ENCODE measurements at regions not wholly inside any gene's neighbourhood (a gene's known extent, or its start where the extent isn't known, plus 50 kb on each side); places are given as distances from the start of the nearest gene placed in this dataset.

GRCh38 chr17:36825951-36826350 lies 111.3 kb upstream of the LHX1 start:
- no peaks in the 10 kb centered on the region for H3K27me3 ChIP-seq (ENCODE audit: insufficient read depth, low read depth, severe bottlenecking)
- no peak overlapping the region for H3K27ac ChIP-seq
- TF ChIP-seq CTCF (IDR thresholded peaks at IDR 0.05; ENCODE audit: low read depth, low read length), result no peak

GRCh38 chr17:36827081-36827480 lies 110.2 kb upstream of the LHX1 start:
- Histone ChIP-seq H3K27me3 (ENCODE audit: insufficient read depth, low read depth, severe bottlenecking) (no peaks in the 10 kb centered on the region), H3K27ac (no peak overlapping the region), H3K36me3 (no peaks in the 10 kb centered on the region), H3K9me3 (ENCODE audit: severe bottlenecking) (no peaks in the 10 kb centered on the region), H3K4me3 (ENCODE audit: low read depth, low read length) (no peak overlapping the region)
- no peak for TF ChIP-seq CTCF (IDR thresholded peaks at IDR 0.05; ENCODE audit: low read depth, low read length)
- DNase-seq, result no peak

More at GRCh38 chr17:36825951-36826350, 111.3 kb upstream of the LHX1 start:
- no peak for DNase-seq
- Histone ChIP-seq H3K9me3 (ENCODE audit: severe bottlenecking) (no peaks in the 10 kb centered on the region), H3K4me3 (ENCODE audit: low read depth, low read length) (no peak overlapping the region), H3K36me3 (no peaks in the 10 kb centered on the region)

- H3K4me3 ChIP-seq (ENCODE audit: low read depth, low read length), result no peak overlapping the region
- no peak for DNase-seq
- no peaks in the 10 kb centered on the region for H3K27me3 ChIP-seq (ENCODE audit: insufficient read depth, low read depth, severe bottlenecking)
- no peak for TF ChIP-seq CTCF (IDR thresholded peaks at IDR 0.05; ENCODE audit: low read depth, low read length)
- no peaks in the 10 kb centered on the region for H3K36me3 ChIP-seq
- H3K27ac ChIP-seq, result no peak overlapping the region
- no peaks in the 10 kb centered on the region for H3K9me3 ChIP-seq (ENCODE audit: severe bottlenecking)
Observed at GRCh38 chr17:36829676-36830075, 107.6 kb upstream of the LHX1 start.

GRCh38 chr17:36833279-36833678 lies 104.0 kb upstream of the LHX1 start:
- Histone ChIP-seq H3K9me3 (ENCODE audit: severe bottlenecking) (no peaks in the 10 kb centered on the region), H3K27me3 (ENCODE audit: insufficient read depth, low read depth, severe bottlenecking) (no peaks in the 10 kb centered on the region), H3K27ac (no peak overlapping the region), H3K4me3 (ENCODE audit: low read depth, low read length) (no peak overlapping the region), H3K36me3 (no peaks in the 10 kb centered on the region)
- no peak for TF ChIP-seq CTCF (IDR thresholded peaks at IDR 0.05; ENCODE audit: low read depth, low read length)
- DNase-seq, result no peak

GRCh38 chr17:36835036-36835435 lies 102.2 kb upstream of the LHX1 start:
- Histone ChIP-seq H3K4me3 (ENCODE audit: low read depth, low read length) (no peak overlapping the region), H3K27ac (no peak overlapping the region), H3K27me3 (ENCODE audit: insufficient read depth, low read depth, severe bottlenecking) (no peaks in the 10 kb centered on the region), H3K9me3 (ENCODE audit: severe bottlenecking) (no peaks in the 10 kb centered on the region), H3K36me3 (no peaks in the 10 kb centered on the region)
- DNase-seq, result no peak
- no peak for TF ChIP-seq CTCF (IDR thresholded peaks at IDR 0.05; ENCODE audit: low read depth, low read length)

- Histone ChIP-seq H3K4me3 (ENCODE audit: low read depth, low read length) (no peak overlapping the region), H3K9me3 (ENCODE audit: severe bottlenecking) (no peaks in the 10 kb centered on the region), H3K36me3 (no peaks in the 10 kb centered on the region), H3K27ac (no peak overlapping the region), H3K27me3 (ENCODE audit: insufficient read depth, low read depth, severe bottlenecking) (no peaks in the 10 kb centered on the region)
- TF ChIP-seq CTCF (IDR thresholded peaks at IDR 0.05; ENCODE audit: low read depth, low read length), result no peak
- no peak for DNase-seq
Observed at GRCh38 chr17:36837195-36837938, 99.9 kb upstream of the LHX1 start.

Measured in WERI-Rb-1 (cell line).